ENCODE measurements at regions not wholly inside any gene's neighbourhood (a gene's known extent, or its start where the extent isn't known, plus 50 kb on each side); places are given as distances from the start of the nearest gene placed in this dataset.

GRCh38 chr9:19587678-19588077 is 178.9 kb downstream of the ACER2 start:
- no peak for DNase-seq (ENCODE audit: unreplicated experiment)
- Mint-ChIP-seq H3K4me3 (ENCODE audit: unreplicated experiment) (no peak overlapping the region), H3K27me3 (ENCODE audit: insufficient read depth, unreplicated experiment) (peaks cover 43% of the 10 kb centered on the region), H3K9me3 (ENCODE audit: unreplicated experiment) (no peaks in the 10 kb centered on the region), H3K4me1 (ENCODE audit: insufficient read depth, unreplicated experiment) (no peaks in the 10 kb centered on the region), H3K27ac (ENCODE audit: low read depth, unreplicated experiment) (no peak overlapping the region), H3K36me3 (ENCODE audit: insufficient read depth, unreplicated experiment) (no peaks in the 10 kb centered on the region)
- ChIA-PET POLR2A (no interaction called here), CTCF (no interaction called here)
- no TSS peak for BruUV-seq (replicated peaks)
- no peak for TF ChIP-seq CTCF (IDR thresholded peaks at IDR 0.05; ENCODE audit: unreplicated experiment)
- intact Hi-C loops (cut with micrococcal nuclease): no loop called here

GRCh38 chr9:19583890-19584289 is 175.1 kb downstream of the ACER2 start:
- intact Hi-C loops (cut with micrococcal nuclease): no loop called here
- Mint-ChIP-seq H3K27me3 (ENCODE audit: insufficient read depth, unreplicated experiment) (peaks cover 62% of the 10 kb centered on the region), H3K27ac (ENCODE audit: low read depth, unreplicated experiment) (no peak overlapping the region), H3K4me3 (ENCODE audit: unreplicated experiment) (no peak overlapping the region), H3K36me3 (ENCODE audit: insufficient read depth, unreplicated experiment) (no peaks in the 10 kb centered on the region), H3K4me1 (ENCODE audit: insufficient read depth, unreplicated experiment) (no peaks in the 10 kb centered on the region), H3K9me3 (ENCODE audit: unreplicated experiment) (no peaks in the 10 kb centered on the region)
- ChIA-PET POLR2A (no interaction called here), CTCF (interaction anchor here (0.8 kb wide), 1 partner anchor 10 kb away, joined by 5 read pairs; no protein-coding TSS in a partner anchor)
- no peak for TF ChIP-seq CTCF (IDR thresholded peaks at IDR 0.05; ENCODE audit: unreplicated experiment)
- DNase-seq (ENCODE audit: unreplicated experiment): no peak
- BruUV-seq (replicated peaks): no TSS peak

- DNase-seq (ENCODE audit: unreplicated experiment): no peak
- H3K4me1 Mint-ChIP-seq (ENCODE audit: insufficient read depth, unreplicated experiment): no peaks in the 10 kb centered on the region
- no peak overlapping the region for H3K27ac Mint-ChIP-seq (ENCODE audit: low read depth, unreplicated experiment)
- ChIA-PET POLR2A (no interaction called here), CTCF (interaction anchor here (0.6 to 0.7 kb wide), 2 partner anchors 107 to 113 kb away, joined by 3 read pairs; no protein-coding TSS in a partner anchor)
- BruUV-seq (replicated peaks): no TSS peak
- H3K36me3 Mint-ChIP-seq (ENCODE audit: insufficient read depth, unreplicated experiment): no peaks in the 10 kb centered on the region
- no peak for TF ChIP-seq CTCF (IDR thresholded peaks at IDR 0.05; ENCODE audit: unreplicated experiment)
- intact Hi-C loops (cut with micrococcal nuclease): no loop called here
- H3K4me3 Mint-ChIP-seq (ENCODE audit: unreplicated experiment): no peak overlapping the region
- H3K27me3 Mint-ChIP-seq (ENCODE audit: insufficient read depth, unreplicated experiment): peaks cover 64% of the 10 kb centered on the region
- no peaks in the 10 kb centered on the region for H3K9me3 Mint-ChIP-seq (ENCODE audit: unreplicated experiment)
Observed at GRCh38 chr9:19577411-19577810, 168.6 kb downstream of the ACER2 start.

- CTCF ChIA-PET: no interaction called here
- Mint-ChIP-seq H3K4me3 (ENCODE audit: unreplicated experiment) (no peak overlapping the region), H3K9me3 (ENCODE audit: unreplicated experiment) (no peaks in the 10 kb centered on the region), H3K36me3 (ENCODE audit: insufficient read depth, unreplicated experiment) (no peaks in the 10 kb centered on the region), H3K27me3 (ENCODE audit: insufficient read depth, unreplicated experiment) (peaks cover 15% of the 10 kb centered on the region), H3K4me1 (ENCODE audit: insufficient read depth, unreplicated experiment) (no peaks in the 10 kb centered on the region), H3K27ac (ENCODE audit: low read depth, unreplicated experiment) (no peak overlapping the region)
- no TSS peak for BruUV-seq (replicated peaks)
- no peak for DNase-seq (ENCODE audit: unreplicated experiment)
- POLR2A ChIA-PET: no interaction called here
- intact Hi-C loops (cut with micrococcal nuclease): no loop called here
- no peak for TF ChIP-seq CTCF (IDR thresholded peaks at IDR 0.05; ENCODE audit: unreplicated experiment)
Observed at GRCh38 chr9:19568946-19569345, 160.1 kb downstream of the ACER2 start.
